ENCODE measurements at regions not wholly inside any gene's neighbourhood (a gene's known extent, or its start where the extent isn't known, plus 50 kb on each side); places are given as distances from the start of the nearest gene placed in this dataset.

- DNase-seq (ENCODE audit: low spot score) = peak; percentile 44
These were observed 851.0 kb upstream of the PHF14 start for GRCh38 chr7:10122551-10123100.

- no peak for DNase-seq (ENCODE audit: low spot score)
These were observed 844.9 kb upstream of the PHF14 start for GRCh38 chr7:10128748-10129147.

- DNase-seq (ENCODE audit: low spot score) = no peak
These were observed 835.4 kb upstream of the PHF14 start for GRCh38 chr7:10138087-10138854.

GRCh38 chr7:10146271-10146670 is 827.4 kb upstream of the PHF14 start:
- DNase-seq (ENCODE audit: low spot score) = no peak

- no peak for DNase-seq (ENCODE audit: low spot score)
These were observed 816.7 kb upstream of the PHF14 start for GRCh38 chr7:10156972-10157371.

GRCh38 chr7:10181996-10182395 is 791.7 kb upstream of the PHF14 start:
- no peak for DNase-seq (ENCODE audit: low spot score)

GRCh38 chr7:10192074-10192473 is 781.6 kb upstream of the PHF14 start:
- DNase-seq (ENCODE audit: low spot score) = no peak

GRCh38 chr7:10205696-10206095 is 768.0 kb upstream of the PHF14 start:
- DNase-seq (ENCODE audit: low spot score) = no peak

- no peak for DNase-seq (ENCODE audit: low spot score)
These were observed 763.7 kb upstream of the PHF14 start for GRCh38 chr7:10210000-10210399.

- no peak for DNase-seq (ENCODE audit: low spot score)
These were observed 762.7 kb upstream of the PHF14 start for GRCh38 chr7:10211016-10211415.

GRCh38 chr7:10211861-10212260 is 761.8 kb upstream of the PHF14 start:
- DNase-seq (ENCODE audit: low spot score) = no peak

GRCh38 chr7:10212649-10213048 is 761.0 kb upstream of the PHF14 start:
- DNase-seq (ENCODE audit: low spot score) = no peak

GRCh38 chr7:10216462-10216861 is 757.2 kb upstream of the PHF14 start:
- no peak for DNase-seq (ENCODE audit: low spot score)

- DNase-seq (ENCODE audit: low spot score) = no peak
These were observed 752.6 kb upstream of the PHF14 start for GRCh38 chr7:10221084-10221483.

GRCh38 chr7:10222976-10223375 is 750.7 kb upstream of the PHF14 start:
- no peak for DNase-seq (ENCODE audit: low spot score)

- no peak for DNase-seq (ENCODE audit: low spot score)
These were observed 748.4 kb upstream of the PHF14 start for GRCh38 chr7:10225275-10225674.

- DNase-seq (ENCODE audit: low spot score) = no peak
These were observed 736.4 kb upstream of the PHF14 start for GRCh38 chr7:10237306-10237705.

GRCh38 chr7:10238641-10239040 is 735.0 kb upstream of the PHF14 start:
- no peak for DNase-seq (ENCODE audit: low spot score)

GRCh38 chr7:10239695-10240345 is 733.9 kb upstream of the PHF14 start:
- no peak for DNase-seq (ENCODE audit: low spot score)

- DNase-seq (ENCODE audit: low spot score) = no peak
These were observed 728.3 kb upstream of the PHF14 start for GRCh38 chr7:10245406-10245805.

GRCh38 chr7:10257438-10257837 is 716.2 kb upstream of the PHF14 start:
- no peak for DNase-seq (ENCODE audit: low spot score)

GRCh38 chr7:10266976-10267375 is 706.7 kb upstream of the PHF14 start:
- DNase-seq (ENCODE audit: low spot score) = no peak

GRCh38 chr7:10268034-10268433 is 705.6 kb upstream of the PHF14 start:
- no peak for DNase-seq (ENCODE audit: low spot score)
